GM21576 (cell line): ENCODE measurements at regions not wholly inside any gene's neighbourhood (a gene's known extent, or its start where the extent isn't known, plus 50 kb on each side); places are given as distances from the start of the nearest gene placed in this dataset.

ENCODE experiments used
- ATAC-seq: cut with Tn5 transposase; IDR thresholded peaks from one replicate; pipeline ENCODE4 v1.9.1; 2021; ENCODE audit warnings: mild to moderate bottlenecking, moderate library complexity; ENCODE audit not compliant: unreplicated experiment

DNA sequence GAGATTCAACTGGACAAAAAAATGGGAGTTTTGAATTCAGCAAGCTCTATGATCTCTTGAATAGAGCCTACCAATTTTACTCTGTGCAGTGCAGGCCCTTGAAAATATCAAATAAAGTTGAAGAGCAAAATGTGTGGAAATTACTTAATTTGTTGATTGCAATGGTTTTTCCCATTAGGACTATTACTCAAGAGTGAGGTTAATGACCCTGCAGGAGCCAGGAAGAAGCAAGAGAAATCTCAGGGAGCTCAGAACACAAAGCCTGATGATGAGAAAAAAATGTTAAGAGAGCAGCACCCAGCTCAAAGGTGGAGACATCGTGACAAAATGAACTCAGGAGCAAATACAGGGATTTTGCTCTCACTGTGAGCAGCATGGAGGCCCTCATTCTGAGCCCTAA, 337.6 kb upstream of the TRIB2 start:
- ATAC-seq, result no peak

GRCh38 chr2:12381543-12382325, 335.0 kb upstream of the TRIB2 start:
- ATAC-seq, result no peak

DNA sequence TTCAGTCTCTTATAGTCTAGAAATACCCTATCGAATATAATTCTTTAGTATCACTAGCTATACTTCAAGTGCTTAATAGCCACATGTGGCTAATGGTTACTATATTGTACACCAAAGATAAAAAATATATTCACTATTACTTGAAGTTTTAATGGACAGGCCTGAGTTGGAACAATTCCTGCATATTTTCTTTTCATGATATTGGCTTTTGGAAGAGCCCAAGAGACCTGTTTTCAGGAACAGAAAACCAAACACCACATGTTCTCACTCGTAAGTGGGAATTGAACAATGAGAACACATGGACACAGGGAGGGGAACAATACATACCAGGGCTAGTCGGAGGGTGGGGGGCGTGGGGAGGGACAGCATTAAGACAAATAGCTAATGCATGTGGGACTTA, 334.4 kb upstream of the TRIB2 start:
- ATAC-seq, result no peak

DNA sequence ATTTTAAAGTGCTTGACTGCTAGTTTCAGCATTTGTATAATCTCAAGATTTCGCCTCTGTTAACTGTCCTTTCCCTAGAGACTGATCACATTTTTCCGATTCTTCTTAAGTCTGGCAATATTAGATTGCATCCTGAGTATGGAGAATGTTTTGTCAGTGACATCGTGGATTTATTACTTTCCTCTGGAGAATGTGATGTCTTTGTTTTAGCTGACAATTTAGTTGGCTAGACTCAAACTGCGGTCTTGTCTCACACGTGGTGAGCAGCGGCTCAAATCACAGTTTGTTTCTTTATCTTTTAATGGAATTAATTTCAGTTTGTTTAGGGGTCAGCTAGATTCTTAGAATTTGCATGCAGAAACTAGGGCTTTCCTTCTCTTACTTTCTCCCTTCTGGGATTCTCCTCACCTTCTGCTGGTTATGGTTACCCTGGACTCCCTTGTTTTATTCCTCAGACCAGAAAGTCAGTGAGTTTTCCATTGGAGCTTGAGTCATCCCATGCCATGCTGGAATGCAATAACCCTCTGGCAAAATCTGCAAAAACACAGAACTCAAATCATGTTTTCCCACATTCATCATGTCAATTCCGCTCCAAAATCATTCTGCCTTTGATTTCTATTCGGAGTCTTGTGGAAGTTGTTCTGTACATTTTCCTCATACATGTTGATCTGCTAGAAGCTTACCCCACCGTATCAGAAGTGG, 327.2 kb upstream of the TRIB2 start:
- no peak for ATAC-seq

GRCh38 chr2:12391116-12391515, 325.6 kb upstream of the TRIB2 start:
- no peak for ATAC-seq

- ATAC-seq, result no peak
Observed at GRCh38 chr2:12396699-12397098, 320.0 kb upstream of the TRIB2 start.

DNA sequence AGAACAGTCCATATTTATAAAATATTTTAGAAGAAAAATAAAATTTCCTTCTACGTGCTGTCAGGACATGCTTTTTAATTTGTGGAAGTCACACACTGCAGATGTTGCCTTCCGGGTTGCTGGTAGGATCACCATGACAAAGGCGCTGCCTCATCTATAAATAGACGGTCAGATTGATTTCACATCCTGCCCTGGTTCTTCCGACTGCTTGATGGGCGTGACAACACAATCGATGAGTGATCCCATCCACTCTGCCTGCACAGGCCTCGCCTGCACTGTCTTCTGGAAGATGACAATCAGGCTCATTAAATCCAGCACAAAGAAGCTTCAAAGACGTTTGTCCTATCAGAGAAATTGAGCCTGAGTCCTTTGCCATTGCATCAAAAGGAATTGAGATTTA, 318.9 kb upstream of the TRIB2 start:
- no peak for ATAC-seq

DNA sequence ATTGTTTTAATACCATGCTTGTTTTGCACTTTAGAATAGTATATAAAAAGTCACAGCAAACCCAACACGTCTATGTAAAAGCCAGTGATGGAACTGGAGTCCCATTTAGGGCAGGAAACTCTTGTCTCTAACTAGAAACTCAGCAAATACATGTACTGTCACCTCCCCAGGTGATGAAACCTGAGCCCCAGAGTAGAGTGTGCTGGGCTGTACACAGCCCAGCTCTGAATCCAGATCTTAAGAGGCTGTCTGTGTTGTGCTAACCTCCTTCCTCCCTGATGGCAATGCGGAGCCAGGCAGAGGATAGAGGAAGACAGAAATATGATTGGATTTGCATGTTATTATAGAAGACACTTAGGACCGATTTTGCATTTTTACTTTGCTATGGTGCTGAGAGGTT, 317.5 kb upstream of the TRIB2 start:
- no peak for ATAC-seq

GRCh38 chr2:12400543-12400942, 316.2 kb upstream of the TRIB2 start:
- ATAC-seq, result no peak

DNA sequence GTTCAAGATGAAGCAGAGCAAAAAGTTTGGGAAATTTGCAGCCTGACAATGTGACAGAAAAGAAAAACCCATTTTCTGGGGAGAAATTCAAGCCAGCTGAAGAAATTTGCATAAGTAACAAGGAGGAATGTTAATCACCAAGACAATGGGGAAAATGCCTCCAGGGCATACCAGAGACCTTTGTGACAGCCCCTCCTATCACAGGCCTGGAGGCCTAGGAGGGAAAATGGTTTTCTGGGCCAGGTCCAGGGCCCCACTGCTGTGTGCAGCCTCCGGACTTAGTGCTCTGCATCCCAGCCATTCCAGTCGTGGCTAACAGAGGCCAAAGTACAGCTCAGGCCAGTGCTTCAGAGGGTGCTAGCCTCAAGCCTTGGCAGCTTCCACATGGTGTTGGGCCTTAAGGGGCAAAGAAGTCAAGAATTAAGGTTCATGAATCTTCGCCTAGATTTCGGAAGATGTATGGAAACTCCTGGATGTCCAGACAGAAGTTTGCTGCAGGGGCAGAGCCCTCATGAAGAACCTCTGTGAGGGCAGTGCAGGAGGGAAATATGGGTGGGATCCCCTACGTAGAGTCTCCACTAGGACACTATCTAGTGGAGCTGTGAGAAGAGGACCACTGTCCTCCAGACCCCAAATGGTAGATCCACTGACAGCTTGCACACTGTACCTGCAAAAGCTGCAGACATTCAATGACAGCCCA, 314.1 kb upstream of the TRIB2 start:
- no peak for ATAC-seq

- ATAC-seq, result no peak
Observed at GRCh38 chr2:12404497-12404896, 312.2 kb upstream of the TRIB2 start.

DNA sequence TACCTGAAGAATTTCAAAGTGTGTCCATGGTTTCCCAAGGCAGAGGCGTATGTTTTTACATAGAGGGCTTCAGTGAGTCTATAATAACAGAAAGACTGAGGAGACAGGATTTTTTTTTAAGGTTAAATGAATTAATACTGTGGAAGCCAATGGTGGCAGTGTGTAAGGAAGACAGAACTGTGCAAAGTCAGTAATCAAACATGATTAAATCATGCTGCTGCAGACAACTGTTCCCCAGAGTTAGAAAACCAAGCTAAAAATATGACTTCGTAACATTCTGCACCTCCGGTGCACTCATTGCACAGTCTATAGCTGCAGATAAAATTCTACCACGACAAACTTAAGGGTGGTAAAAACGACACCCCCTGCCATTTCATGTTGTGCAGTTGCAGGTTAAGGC, 309.6 kb upstream of the TRIB2 start:
- no peak for ATAC-seq

DNA sequence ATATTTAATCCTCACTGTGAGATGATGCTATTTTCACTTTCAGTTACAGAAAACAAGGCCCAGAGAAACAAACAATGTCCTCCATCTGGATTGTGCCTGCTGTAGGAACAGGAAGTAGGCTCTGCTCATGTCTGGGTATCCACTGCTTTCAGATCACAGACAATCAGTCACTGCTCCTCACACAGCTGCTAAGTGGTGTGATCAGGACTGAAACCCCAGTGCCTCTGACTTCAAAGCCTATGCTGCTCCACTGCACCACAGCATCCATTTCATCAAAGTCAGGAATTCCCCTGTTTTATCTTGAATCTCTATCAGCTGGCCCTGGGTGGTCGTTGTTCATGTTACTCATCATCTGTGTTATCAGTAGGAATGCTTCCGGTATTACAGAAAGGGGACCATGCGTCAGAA, 303.8 kb upstream of the TRIB2 start:
- ATAC-seq, result peak; percentile 96

DNA sequence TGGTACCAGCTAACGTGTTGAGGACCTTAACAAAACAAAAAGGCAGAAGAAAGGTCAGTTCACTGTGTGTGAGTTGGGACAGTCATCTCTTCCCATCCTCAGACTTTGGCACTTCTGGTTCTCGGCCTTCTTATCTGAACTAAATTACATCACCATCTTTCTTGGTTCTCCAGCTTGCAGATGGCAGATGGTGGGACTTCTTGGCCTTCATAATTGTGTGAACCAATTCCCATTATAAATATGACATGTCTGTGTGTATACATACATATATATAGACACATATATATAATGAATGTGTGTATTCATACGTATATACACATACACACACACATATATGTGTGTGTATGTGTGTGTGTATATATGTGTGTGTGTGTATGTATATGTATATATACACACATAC, 301.2 kb upstream of the TRIB2 start:
- no peak for ATAC-seq

- no peak for ATAC-seq
Observed at GRCh38 chr2:12416600-12416999, 300.1 kb upstream of the TRIB2 start.

- no peak for ATAC-seq
Observed at GRCh38 chr2:12417786-12418185, 298.9 kb upstream of the TRIB2 start.

GRCh38 chr2:12419803-12420202, 296.9 kb upstream of the TRIB2 start:
- no peak for ATAC-seq

- no peak for ATAC-seq
Observed at GRCh38 chr2:12421046-12421445, 295.7 kb upstream of the TRIB2 start.

DNA sequence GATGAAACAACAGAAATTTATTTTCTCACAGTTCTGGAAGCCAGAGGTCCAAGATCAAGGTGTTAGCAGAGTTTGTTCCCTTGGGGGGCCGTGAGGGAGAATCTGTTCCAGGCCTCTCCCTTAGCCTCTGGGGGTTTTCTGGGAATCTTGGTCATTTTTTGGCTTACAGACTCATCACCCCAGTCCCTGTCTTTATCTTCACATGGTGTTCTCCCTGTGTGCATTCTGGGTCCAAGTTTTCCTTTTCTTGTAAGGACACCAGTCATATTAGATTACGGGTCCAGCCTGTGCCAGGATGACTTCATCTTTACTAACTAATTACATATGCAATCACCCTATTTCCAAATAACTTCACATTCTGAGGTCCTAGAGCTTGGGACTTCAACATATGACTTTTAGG, 292.5 kb upstream of the TRIB2 start:
- no peak for ATAC-seq

GRCh38 chr2:12424809-12425208, 291.9 kb upstream of the TRIB2 start:
- no peak for ATAC-seq

DNA sequence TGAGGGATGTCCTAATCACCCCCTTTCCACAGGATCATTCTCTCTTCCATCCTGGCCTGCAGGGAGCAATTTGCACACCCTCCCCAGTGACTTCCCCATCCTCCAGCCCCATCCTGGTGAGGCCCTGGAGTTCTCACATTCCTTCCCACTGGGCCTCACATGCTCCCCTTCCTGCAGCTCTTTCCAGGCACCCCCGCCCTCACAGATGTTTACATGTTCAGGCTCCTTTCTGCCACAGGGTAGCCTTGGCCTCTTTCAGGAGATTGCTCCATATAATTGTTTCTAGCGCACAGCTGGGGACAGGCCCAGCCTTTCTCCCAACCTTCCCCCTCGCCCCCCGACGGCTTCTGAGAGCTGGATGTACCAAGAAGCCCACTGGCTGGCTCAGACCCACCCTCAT, 288.4 kb upstream of the TRIB2 start:
- ATAC-seq, result no peak

DNA sequence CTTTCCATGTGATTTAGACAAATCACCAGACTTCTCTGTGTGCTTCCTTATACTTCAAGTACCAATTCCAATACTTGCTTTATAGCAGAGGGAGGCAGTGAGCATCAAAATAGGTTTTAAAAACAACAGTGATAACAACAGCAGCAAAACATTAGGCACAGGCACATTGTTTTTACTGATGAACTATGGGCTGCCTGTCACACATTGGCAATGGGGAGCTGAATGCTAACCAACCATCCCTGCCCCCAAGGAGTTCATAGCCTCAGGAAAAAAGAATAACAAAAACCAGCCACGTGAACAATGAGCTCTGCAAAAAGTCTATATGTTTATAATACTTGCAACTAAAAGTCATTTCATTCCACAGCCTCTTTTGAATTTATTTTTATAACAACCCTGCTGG, 287.9 kb upstream of the TRIB2 start:
- ATAC-seq, result no peak
